Sigmoid colon (tissue), 6 donors: ENCODE measurements at regions not wholly inside any gene's neighbourhood (a gene's known extent, or its start where the extent isn't known, plus 50 kb on each side); places are given as distances from the start of the nearest gene placed in this dataset.

ENCODE experiments used
- DNase-seq: peaks from one replicate; pipeline ENCODE4 v3.0.0-alpha.2; 2019
- H3K27ac ChIP-seq, 4 donors: fragments of 200-600 bp; sonication (generic); one replicate each; pipeline ENCODE4 v1.5.1; 2016 to 2019; ENCODE audit warnings: mild to moderate bottlenecking in 1 of 4
- H3K27me3 ChIP-seq, 3 donors: fragments of 200-600 bp; sonication (generic); one replicate each; pipeline ENCODE4 v1.5.1; 2019; ENCODE audit warnings: mild to moderate bottlenecking in 1 of 3
- H3K36me3 ChIP-seq, 4 donors: fragments of 200-600 bp; sonication (generic); one replicate each; pipeline ENCODE4 v1.5.1; 2016 to 2019
- H3K4me1 ChIP-seq, 4 donors: fragments of 200-600 bp; sonication (generic); one replicate each; pipeline ENCODE4 v1.5.1; 2017 to 2019
- H3K4me3 ChIP-seq, 4 donors: fragments of 200-600 bp; sonication (generic); one replicate each; pipeline ENCODE4 v1.5.1; 2017 to 2019; ENCODE audit warnings: mild to moderate bottlenecking in 2 of 4, moderate library complexity in 1 of 4
- H3K9me3 ChIP-seq, 4 donors: fragments of 200-600 bp in 3 of 4; sonication (generic) in 3 of 4; one replicate each; pipeline versions ENCODE4 v1.5.1 to v1.6.1; 2013 to 2019
- CTCF ChIP-seq, 4 experiments: fragments of 450-650 bp in 3 of 4; fragments of 200-600 bp in 1 of 4; IDR thresholded peaks; one replicate each; pipeline ENCODE4 v1.5.1; 2016 to 2019; ENCODE audit warnings: antibody characterized with exemption in 4 of 4, mild to moderate bottlenecking in 3 of 4, moderate library complexity in 2 of 4
- EP300 ChIP-seq, 4 donors: sonication (generic); formaldehyde crosslinking; IDR thresholded peaks; one replicate each; pipeline ENCODE4 v1.6.1; 2017; ENCODE audit warnings: antibody characterized with exemption in 4 of 4
- POLR2A ChIP-seq, 2 donors: fragments of 450-650 bp; IDR thresholded peaks; one replicate each; pipeline ENCODE4 v1.6.1; 2016; ENCODE audit warnings: antibody characterized with exemption in 2 of 2, mild to moderate bottlenecking in 2 of 2, moderate library complexity in 2 of 2
- POLR2AphosphoS5 ChIP-seq, 4 donors: sonication (generic); formaldehyde crosslinking; IDR thresholded peaks; one replicate each; pipeline ENCODE4 v1.6.1; 2017; ENCODE audit warnings: antibody characterized with exemption in 4 of 4
- WGBS, 2 donors: extraction: QIAGEN DNeasy Blood & Tissue Kit; methylation state at CpG; one replicate each; pipeline ENCODE4 v1.1.7; 2013; 5-methylcytosine and 5-hydroxymethylcytosine counted together
- intact Hi-C: fragments of 100-400 bp; cut with DNase I; formaldehyde crosslinking; loops from one replicate; pipeline ENCODE4 v1.15.1; 2023
- donor health status: healthy with polysubstance abuse.
- donor health status: healthy.

GRCh38 chr17:69608808-69609472 lies 194.4 kb downstream of the MAP2K6 start:
- Histone ChIP-seq H3K27ac (peak overlapping the region in 3 of 4 donors; percentile 45 to 72 (median 71)), H3K4me1 (peaks cover 0 to 44% (median 36%) of the 10 kb centered on the region in 4 donors), H3K36me3 (no peaks in the 10 kb centered on the region), H3K27me3 (no peaks in the 10 kb centered on the region), H3K9me3 (no peaks in the 10 kb centered on the region), H3K4me3 (no peak overlapping the region)
- WGBS, 2 donors: 67 to 68% methylated on average over 4 of the region's 4 CpGs
- no peak for TF ChIP-seq CTCF (IDR thresholded peaks at IDR 0.05)
- TF ChIP-seq EP300 (IDR thresholded peaks at IDR 0.05): no peak
- TF ChIP-seq POLR2AphosphoS5 (IDR thresholded peaks at IDR 0.05): no peak
- TF ChIP-seq POLR2A (IDR thresholded peaks at IDR 0.05): no peak
- no peak for DNase-seq
- intact Hi-C loops: loop anchor here (5.0 kb wide), 2 partner anchors 533 to 943 kb away; no protein-coding TSS in a partner anchor

GRCh38 chr17:69609473-69610305 lies 195.2 kb downstream of the MAP2K6 start:
- H3K27me3 ChIP-seq: no peaks in the 10 kb centered on the region
- intact Hi-C loops: loop anchor here (5.0 kb wide), 2 partner anchors 533 to 943 kb away; no protein-coding TSS in a partner anchor
- H3K4me3 ChIP-seq: no peak overlapping the region
- H3K27ac ChIP-seq: peak overlapping the region in 3 of 4 donors; percentile 45 to 72 (median 71)
- H3K36me3 ChIP-seq: no peaks in the 10 kb centered on the region
- H3K4me1 ChIP-seq: peaks cover 0 to 44% (median 36%) of the 10 kb centered on the region in 4 donors
- TF ChIP-seq EP300 (IDR thresholded peaks at IDR 0.05) (no peak), CTCF (IDR thresholded peaks at IDR 0.05) (peak in 1 of 4 experiments; percentile 8)
- 63 to 65% methylated on average over 6 of the region's 6 CpGs for WGBS, 2 donors
- no peak for DNase-seq
- H3K9me3 ChIP-seq: no peaks in the 10 kb centered on the region

- 75 to 85% methylated on average over 1 of the region's 1 CpG for WGBS, 2 donors
- H3K36me3 ChIP-seq: no peaks in the 10 kb centered on the region
- H3K27ac ChIP-seq: no peak overlapping the region
- no peak for DNase-seq
- no peak overlapping the region for H3K4me3 ChIP-seq
- H3K9me3 ChIP-seq: no peaks in the 10 kb centered on the region
- no peaks in the 10 kb centered on the region for H3K4me1 ChIP-seq
- H3K27me3 ChIP-seq: no peaks in the 10 kb centered on the region
- intact Hi-C loops: no loop called here
- TF ChIP-seq POLR2A (IDR thresholded peaks at IDR 0.05) (no peak), EP300 (IDR thresholded peaks at IDR 0.05) (no peak), CTCF (IDR thresholded peaks at IDR 0.05) (no peak), POLR2AphosphoS5 (IDR thresholded peaks at IDR 0.05) (no peak)
These were observed 205.9 kb downstream of the MAP2K6 start for GRCh38 chr17:69620363-69620762.

GRCh38 chr17:69625474-69625873 lies 211.0 kb downstream of the MAP2K6 start:
- H3K36me3 ChIP-seq: no peaks in the 10 kb centered on the region
- TF ChIP-seq POLR2AphosphoS5 (IDR thresholded peaks at IDR 0.05): no peak
- TF ChIP-seq EP300 (IDR thresholded peaks at IDR 0.05): no peak
- TF ChIP-seq CTCF (IDR thresholded peaks at IDR 0.05): no peak
- TF ChIP-seq POLR2A (IDR thresholded peaks at IDR 0.05): no peak
- no peak overlapping the region for H3K4me3 ChIP-seq
- no peaks in the 10 kb centered on the region for H3K4me1 ChIP-seq
- H3K9me3 ChIP-seq: no peaks in the 10 kb centered on the region
- H3K27ac ChIP-seq: no peak overlapping the region
- intact Hi-C loops: no loop called here
- no peak for DNase-seq
- WGBS, 2 donors: 20 to 70% methylated on average over 2 of the region's 2 CpGs
- no peaks in the 10 kb centered on the region for H3K27me3 ChIP-seq
